Body of pancreas (tissue), 4 donors: ENCODE measurements at regions not wholly inside any gene's neighbourhood (a gene's known extent, or its start where the extent isn't known, plus 50 kb on each side); places are given as distances from the start of the nearest gene placed in this dataset.
A peak's percentile ranks its signal among the peaks of the same experiment; 100 is the strongest.

Source experiments
- ATAC-seq: fragments of 150-250 bp; one replicate; pipeline ENCODE4 v1.9.1; 2016
- DNase-seq, 4 donors: peaks; one replicate each; pipeline ENCODE4 v3.0.0-alpha.2; 2019
- H3K27ac ChIP-seq, 4 donors: fragments of 200-600 bp; sonication (generic); 1 replicate in 3 of 4; 2 replicates in 1 of 4; pipeline versions ENCODE4 v1.5.1 to v1.6.1; 2016 to 2019; ENCODE audit warnings: mild to moderate bottlenecking in 1 of 4, mixed read lengths in 1 of 4, moderate library complexity in 1 of 4
- H3K27me3 ChIP-seq, 2 donors: fragments of 200-600 bp; sonication (generic); one replicate each; pipeline ENCODE4 v1.6.0; 2016; ENCODE audit warnings: mild to moderate bottlenecking in 1 of 2
- H3K36me3 ChIP-seq, 2 donors: fragments of 200-600 bp; sonication (generic); replicated peaks in 1 of 2; 2 replicates each; pipeline ENCODE4 v1.5.1; 2016; ENCODE audit warnings: low read depth in 2 of 2; ENCODE audit not compliant: insufficient read depth in 1 of 2
- H3K4me1 ChIP-seq: fragments of 200-600 bp; sonication (generic); one replicate; pipeline ENCODE4 v1.6.0; 2016
- H3K4me3 ChIP-seq, 2 donors: fragments of 200-600 bp; sonication (generic); 1 replicate in 1 of 2; 2 replicates in 1 of 2; pipeline ENCODE4 v1.5.1; 2016 to 2019
- H3K9me3 ChIP-seq, 3 donors: fragments of 200-600 bp; sonication (generic); 1 replicate in 2 of 3; 2 replicates in 1 of 3; pipeline ENCODE4 v1.5.1; 2016
- CTCF ChIP-seq, 7 experiments: fragments of 450-650 bp in 4 of 7; fragments of 200-600 bp in 3 of 7; sonication (generic) in 3 of 7; IDR thresholded peaks; one replicate each; pipeline ENCODE4 v1.5.1; 2016 to 2019; ENCODE audit warnings: antibody characterized with exemption in 7 of 7
- POLR2A ChIP-seq, 3 donors: fragments of 450-650 bp; IDR thresholded peaks; one replicate each; pipeline ENCODE4 v1.6.1; 2016; ENCODE audit warnings: antibody characterized with exemption in 3 of 3, mild to moderate bottlenecking in 2 of 3
- WGBS, 2 donors: methylation state at CpG; one replicate each; pipeline ENCODE4 v1.1.5; 2017; 5-methylcytosine and 5-hydroxymethylcytosine counted together
- intact Hi-C: fragments of 100-400 bp; cut with DNase I; formaldehyde crosslinking; loops from one replicate; pipeline ENCODE4 v1.15.1; 2023

- DNase-seq (no peak), ATAC-seq (no peak)
- H3K27me3 ChIP-seq: no peaks in the 10 kb centered on the region
- H3K9me3 ChIP-seq: no peaks in the 10 kb centered on the region
- WGBS, 2 donors: 72 to 85% methylated on average over 9 of the region's 9 CpGs
- H3K27ac ChIP-seq: peak overlapping the region in 1 of 4 donors; percentile 3
- intact Hi-C loops: no loop called here
- no peaks in the 10 kb centered on the region for H3K4me1 ChIP-seq
- H3K36me3 ChIP-seq: no peaks in the 10 kb centered on the region
- no peak overlapping the region for H3K4me3 ChIP-seq
- TF ChIP-seq CTCF (IDR thresholded peaks at IDR 0.05) (no peak), POLR2A (IDR thresholded peaks at IDR 0.05) (no peak)
These were observed 266.2 kb downstream of the KTN1 start for GRCh38 chr14:55845963-55846825.

- no peaks in the 10 kb centered on the region for H3K4me1 ChIP-seq
- TF ChIP-seq POLR2A (IDR thresholded peaks at IDR 0.05) (no peak), CTCF (IDR thresholded peaks at IDR 0.05) (no peak)
- DNase-seq: peak in 3 of 4 donors; percentile 26 to 46 (median 27)
- no peaks in the 10 kb centered on the region for H3K36me3 ChIP-seq
- 50% methylated on average over 2 of the region's 2 CpGs for WGBS, 2 donors
- ATAC-seq: peak; percentile 34
- H3K9me3 ChIP-seq: no peaks in the 10 kb centered on the region
- peak overlapping the region in 1 of 4 donors; percentile 3 for H3K27ac ChIP-seq
- no peak overlapping the region for H3K4me3 ChIP-seq
- no peaks in the 10 kb centered on the region for H3K27me3 ChIP-seq
- intact Hi-C loops: no loop called here
These were observed 266.9 kb downstream of the KTN1 start for GRCh38 chr14:55846826-55847446.

GRCh38 chr14:55847766-55848165, 267.8 kb downstream of the KTN1 start:
- intact Hi-C loops: no loop called here
- TF ChIP-seq CTCF (IDR thresholded peaks at IDR 0.05): no peak
- no peak for TF ChIP-seq POLR2A (IDR thresholded peaks at IDR 0.05)
- ATAC-seq (no peak), DNase-seq (no peak)
- 56% methylated on average over 3 of the region's 3 CpGs for WGBS, 2 donors
- Histone ChIP-seq H3K9me3 (no peaks in the 10 kb centered on the region), H3K4me3 (no peak overlapping the region), H3K36me3 (no peaks in the 10 kb centered on the region), H3K27ac (no peak overlapping the region), H3K27me3 (no peaks in the 10 kb centered on the region), H3K4me1 (no peaks in the 10 kb centered on the region)

GRCh38 chr14:55848964-55849363, 269.0 kb downstream of the KTN1 start:
- ATAC-seq: no peak

More at GRCh38 chr14:55848964-55849363, 269.0 kb downstream of the KTN1 start:
- no peaks in the 10 kb centered on the region for H3K9me3 ChIP-seq
- H3K4me3 ChIP-seq: no peak overlapping the region
- no peaks in the 10 kb centered on the region for H3K36me3 ChIP-seq
- intact Hi-C loops: no loop called here
- H3K27ac ChIP-seq: no peak overlapping the region
- H3K27me3 ChIP-seq: no peaks in the 10 kb centered on the region
- TF ChIP-seq CTCF (IDR thresholded peaks at IDR 0.05) (no peak), POLR2A (IDR thresholded peaks at IDR 0.05) (no peak)
- no peaks in the 10 kb centered on the region for H3K4me1 ChIP-seq
- no peak for DNase-seq
